GM10266 (cell line): ENCODE measurements at regions not wholly inside any gene's neighbourhood (a gene's known extent, or its start where the extent isn't known, plus 50 kb on each side); places are given as distances from the start of the nearest gene placed in this dataset.

ENCODE experiments used
- DNase-seq: peaks from one replicate; pipeline ENCODE4 v3.0.0; 2012; ENCODE audit errors: extremely low spot score
- CTCF ChIP-seq: IDR thresholded peaks from 2 replicates; pipeline ENCODE4 v1.5.1; 2012; ENCODE audit warnings: mild to moderate bottlenecking, low read depth; ENCODE audit not compliant: control insufficient read depth, insufficient read depth; ENCODE audit errors: missing control alignments

GRCh38 chr2:146666340-146666739 is 1178.5 kb upstream of the ACVR2A start:
- no peak for DNase-seq
- no peak for TF ChIP-seq CTCF

- TF ChIP-seq CTCF, result no peak
- no peak for DNase-seq
Measured at GRCh38 chr2:146665800-146666199, 1179.0 kb upstream of the ACVR2A start.

GRCh38 chr2:146661473-146662096 is 1183.2 kb upstream of the ACVR2A start:
- peak; percentile 27 for TF ChIP-seq CTCF
- DNase-seq, result no peak

GRCh38 chr2:146659976-146660375 is 1184.9 kb upstream of the ACVR2A start:
- DNase-seq, result no peak
- TF ChIP-seq CTCF, result no peak

GRCh38 chr2:146652311-146652710 is 1192.5 kb upstream of the ACVR2A start:
- DNase-seq, result no peak
- no peak for TF ChIP-seq CTCF

GRCh38 chr2:146651361-146651760 is 1193.5 kb upstream of the ACVR2A start:
- DNase-seq, result no peak
- TF ChIP-seq CTCF, result no peak

- no peak for DNase-seq
- TF ChIP-seq CTCF, result no peak
Measured at GRCh38 chr2:146642066-146642465, 1202.8 kb upstream of the ACVR2A start.
